Putamen (tissue), 1 donor: ENCODE measurements at regions not wholly inside any gene's neighbourhood (a gene's known extent, or its start where the extent isn't known, plus 50 kb on each side); places are given as distances from the start of the nearest gene placed in this dataset.
A peak's percentile ranks its signal among the peaks of the same experiment; 100 is the strongest.
"Not testable (repeated sequence)": the region's sequence is repeated elsewhere in the genome, so short reads cannot be mapped to it uniquely, and the experiment has no call there.

Experiments
- DNase-seq: peaks from one replicate; pipeline ENCODE4 v3.0.0-alpha.2; 2016; ENCODE audit warnings: low spot score

DNA sequence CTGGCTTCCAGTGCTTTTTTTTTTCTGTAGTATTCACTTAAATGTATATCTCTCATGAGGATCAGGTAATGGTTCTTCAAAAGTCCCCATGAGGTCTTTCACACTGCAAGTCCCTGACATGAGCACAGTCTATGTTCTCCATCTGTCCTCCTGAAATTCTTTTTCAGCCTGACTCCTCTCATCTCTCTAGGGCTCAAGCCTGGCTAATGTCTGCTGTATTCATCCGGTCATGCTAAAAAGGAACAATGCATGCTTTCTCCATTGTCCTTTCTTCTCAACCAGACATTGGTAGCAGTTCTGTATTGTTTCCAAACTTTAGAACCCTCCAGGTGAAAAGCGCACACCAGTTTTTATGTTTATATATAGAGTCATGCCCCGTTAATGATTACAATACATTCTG is 368.3 kb upstream of the OLFM3 start:
- DNase-seq, result no peak

DNA sequence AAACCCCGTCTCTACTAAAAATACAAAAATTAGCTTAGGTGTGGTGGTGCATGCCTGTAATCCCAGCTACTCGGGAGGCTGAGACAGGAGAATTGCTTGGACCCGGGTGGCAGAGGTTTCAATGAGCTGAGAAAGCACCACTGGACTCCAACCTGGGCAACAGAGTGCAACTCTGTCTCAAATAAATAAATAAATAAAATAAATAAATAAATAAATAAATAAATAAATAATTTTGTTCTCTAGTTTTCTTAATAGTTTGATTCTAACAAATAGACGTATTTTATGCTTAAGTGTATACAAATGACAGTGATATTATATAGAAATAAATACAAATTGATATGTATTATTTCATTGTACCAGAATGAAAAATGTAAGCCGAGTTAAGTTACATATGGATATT is 339.9 kb upstream of the OLFM3 start:
- DNase-seq, result no peak

DNA sequence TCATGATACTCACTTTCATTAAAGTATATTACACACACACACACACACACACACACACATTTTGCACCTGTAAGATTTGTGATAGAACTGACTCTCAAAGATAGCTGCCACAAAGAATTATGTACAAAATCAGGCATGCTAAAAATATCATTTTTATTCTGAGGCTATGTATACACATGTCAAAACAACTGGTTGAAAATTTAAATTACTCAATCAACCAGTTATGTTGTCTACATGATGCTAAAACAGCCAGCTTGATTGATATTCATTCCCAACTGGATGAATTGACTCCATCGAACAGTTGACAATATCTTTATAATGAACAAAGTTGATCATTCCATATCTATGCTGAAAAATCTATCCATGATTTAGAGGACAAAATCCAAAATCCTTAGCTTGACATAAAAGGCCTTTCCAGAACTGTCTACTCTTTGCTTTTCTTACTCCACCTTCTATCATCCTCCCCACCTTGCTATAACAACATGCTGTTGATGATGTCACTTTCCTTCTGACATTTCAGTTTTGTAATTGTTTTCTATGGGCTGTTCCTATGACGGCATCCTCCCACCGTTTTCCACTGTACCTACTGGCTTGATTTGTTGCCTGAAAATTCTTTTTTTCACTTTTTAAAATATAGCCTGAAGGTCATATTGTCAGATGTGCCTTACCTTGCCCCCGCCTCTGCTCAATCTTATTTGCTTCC is 321.5 kb upstream of the OLFM3 start:
- no peak for DNase-seq

DNA sequence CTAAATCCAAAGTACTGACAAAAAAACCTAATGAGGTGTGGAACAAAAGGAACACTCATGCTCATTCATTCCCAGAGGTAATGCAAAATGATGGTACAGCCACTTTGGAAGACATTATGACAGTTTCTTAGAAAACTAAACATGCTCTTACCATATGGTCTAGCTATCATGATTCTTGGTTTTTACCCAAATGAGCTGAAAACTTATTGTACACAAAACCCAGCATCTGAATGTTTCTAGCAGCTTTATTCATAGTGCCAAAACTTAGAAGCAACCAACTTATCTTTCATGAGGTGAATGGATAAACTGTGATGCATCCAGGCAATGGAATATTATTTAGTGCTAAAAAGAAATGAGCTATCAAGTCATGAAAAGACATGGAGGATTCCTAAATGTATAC is 318.4 kb upstream of the OLFM3 start:
- no peak for DNase-seq

DNA sequence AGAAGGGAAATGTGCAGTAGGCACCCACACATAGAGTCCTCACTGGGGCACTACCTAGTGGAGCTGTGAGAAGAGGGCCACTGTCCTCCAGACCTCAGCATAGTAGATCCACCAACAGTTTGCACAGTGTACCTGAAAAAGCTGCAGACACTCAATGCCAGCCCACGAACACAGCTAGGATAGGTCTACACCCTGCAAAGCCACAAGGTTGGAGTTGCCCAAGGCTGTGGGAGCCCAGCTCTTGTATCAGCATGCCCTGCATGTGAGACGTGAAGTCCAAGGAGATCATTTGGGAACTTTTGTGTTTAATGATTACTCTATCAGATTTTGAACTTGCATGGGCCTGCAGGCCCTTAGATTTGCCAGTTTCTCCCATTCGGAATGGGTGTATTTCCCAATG is 299.4 kb upstream of the OLFM3 start:
- DNase-seq, result no peak

DNA sequence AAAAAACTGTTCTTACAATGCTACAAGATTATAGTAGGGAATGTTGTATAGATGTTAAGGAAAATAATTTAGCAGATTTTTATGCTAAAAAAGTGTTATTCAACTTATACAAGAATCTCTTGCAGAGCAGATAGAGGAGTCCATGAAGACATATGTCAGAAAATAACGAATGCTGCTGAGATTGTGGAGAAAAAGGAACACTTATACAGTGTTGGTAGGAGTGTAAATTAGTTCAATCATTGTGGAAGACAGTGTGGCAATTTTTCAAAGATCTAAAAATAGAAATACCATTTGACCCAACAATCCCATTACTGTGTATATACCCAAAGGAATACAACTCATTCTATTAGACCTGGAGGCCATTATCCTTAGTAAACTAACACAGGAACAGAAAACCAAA is 286.2 kb upstream of the OLFM3 start:
- DNase-seq, result no peak

DNA sequence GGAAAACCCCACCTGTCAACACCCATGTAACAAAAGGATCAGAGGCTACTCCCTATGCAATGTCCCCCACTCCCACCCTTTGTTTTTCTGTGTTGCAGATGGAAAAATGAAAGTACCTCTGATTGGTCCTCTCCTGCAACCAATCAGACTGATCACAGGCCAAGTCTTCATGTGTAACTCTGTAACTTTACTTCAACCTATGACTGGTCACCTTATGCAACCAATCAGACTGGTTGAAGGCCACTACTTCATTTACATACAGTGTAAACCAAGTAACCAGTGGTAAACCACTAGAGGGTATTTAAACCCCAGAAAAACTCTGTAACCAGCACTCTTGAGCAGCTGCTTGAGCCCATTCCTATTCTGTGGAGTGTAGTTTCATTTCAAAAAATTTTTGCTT is 266.3 kb upstream of the OLFM3 start:
- DNase-seq, result no peak

DNA sequence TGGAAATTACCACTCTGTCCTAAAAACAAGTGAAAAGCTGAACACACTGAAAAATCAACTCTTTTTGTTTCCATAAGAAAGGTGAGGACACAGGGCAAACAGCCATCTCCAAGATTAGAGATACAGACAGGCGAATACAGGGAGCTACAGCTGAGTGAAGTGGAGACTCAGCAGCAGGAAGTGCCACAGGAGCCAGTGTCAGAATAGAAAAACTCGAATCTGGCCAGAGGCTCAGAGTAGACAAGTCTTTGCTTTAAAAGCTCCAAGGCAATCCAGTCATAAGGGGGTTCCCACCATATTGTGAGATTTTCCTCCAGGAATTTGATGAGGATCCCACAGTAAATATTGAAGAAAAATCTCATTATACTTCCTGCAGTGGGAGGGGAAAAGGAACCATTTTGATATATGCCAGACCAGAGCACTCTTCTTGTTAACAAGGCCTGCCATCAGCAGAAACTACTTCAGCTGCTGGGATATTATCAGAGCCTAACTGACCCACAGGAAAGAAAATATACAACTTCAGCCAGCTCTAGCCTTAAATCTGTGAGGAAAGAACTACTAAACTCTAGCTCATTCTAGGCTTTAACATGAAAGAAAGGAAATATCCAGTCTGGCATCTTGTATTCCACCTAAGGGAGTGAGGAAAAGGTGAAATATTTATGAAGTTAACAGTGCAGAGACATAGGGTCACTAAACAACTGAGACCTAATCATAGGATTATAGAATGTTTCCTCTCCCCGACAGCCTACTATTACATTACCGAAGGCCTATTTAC is 256.2 kb upstream of the OLFM3 start:
- DNase-seq, result no peak

DNA sequence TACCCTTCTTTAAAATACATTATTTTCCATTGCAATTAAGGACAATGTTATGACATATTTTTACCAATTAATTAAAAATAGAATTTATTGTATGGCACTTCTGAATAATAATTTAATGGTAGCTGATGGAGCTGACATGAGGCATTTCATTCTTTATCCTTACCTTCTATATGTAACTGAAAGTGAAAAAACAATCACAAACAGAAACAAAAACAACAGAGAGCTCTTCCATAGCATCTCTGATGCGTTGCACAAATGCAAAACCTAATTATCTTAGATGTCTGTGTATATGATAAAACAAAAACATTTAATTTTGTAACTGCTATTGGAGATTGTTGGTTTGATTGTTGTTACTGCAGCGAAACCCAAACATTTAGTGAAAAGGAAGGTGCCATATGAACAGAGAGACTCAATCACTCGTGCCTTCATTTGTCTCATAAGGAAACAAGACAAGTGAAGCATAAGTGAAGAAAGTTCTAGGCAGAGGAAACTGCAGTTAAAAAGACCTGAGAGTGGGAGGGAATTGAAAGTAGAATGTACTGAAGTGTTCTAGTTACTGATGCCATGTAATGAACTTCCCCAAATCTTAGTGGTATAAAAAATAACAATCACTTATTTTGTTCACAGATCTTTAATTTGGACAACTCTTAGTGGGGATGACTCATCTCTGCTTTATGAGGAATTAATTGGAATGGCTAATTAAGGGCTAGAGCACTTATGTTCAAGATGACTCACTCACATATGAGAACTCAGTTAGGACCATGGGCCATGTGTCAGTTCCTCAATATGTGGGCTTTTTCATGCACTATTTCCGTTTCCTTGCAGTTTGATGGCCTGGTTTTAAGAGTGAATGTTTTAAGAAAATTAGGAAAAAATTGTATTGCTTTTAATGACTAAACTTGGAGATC is 245.0 kb upstream of the OLFM3 start:
- no peak for DNase-seq

DNA sequence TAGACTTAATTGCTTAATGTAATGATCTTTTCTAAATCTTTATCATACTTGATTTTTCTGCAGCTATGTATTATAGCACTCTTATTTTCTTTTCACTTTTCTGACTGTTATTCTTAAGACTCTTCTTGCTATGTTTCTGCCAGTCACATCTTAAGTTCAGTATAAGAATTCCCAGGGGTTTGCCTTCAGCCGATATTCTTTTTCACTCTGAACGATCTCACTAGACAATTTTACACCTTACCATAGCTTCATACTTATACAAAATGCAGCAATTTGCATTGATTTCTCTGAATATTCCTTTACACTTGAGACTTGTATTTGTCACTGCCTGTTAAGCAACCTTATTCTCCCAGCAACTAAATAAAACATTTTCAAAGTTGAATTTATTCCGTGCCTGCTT is 242.5 kb upstream of the OLFM3 start:
- no peak for DNase-seq

DNA sequence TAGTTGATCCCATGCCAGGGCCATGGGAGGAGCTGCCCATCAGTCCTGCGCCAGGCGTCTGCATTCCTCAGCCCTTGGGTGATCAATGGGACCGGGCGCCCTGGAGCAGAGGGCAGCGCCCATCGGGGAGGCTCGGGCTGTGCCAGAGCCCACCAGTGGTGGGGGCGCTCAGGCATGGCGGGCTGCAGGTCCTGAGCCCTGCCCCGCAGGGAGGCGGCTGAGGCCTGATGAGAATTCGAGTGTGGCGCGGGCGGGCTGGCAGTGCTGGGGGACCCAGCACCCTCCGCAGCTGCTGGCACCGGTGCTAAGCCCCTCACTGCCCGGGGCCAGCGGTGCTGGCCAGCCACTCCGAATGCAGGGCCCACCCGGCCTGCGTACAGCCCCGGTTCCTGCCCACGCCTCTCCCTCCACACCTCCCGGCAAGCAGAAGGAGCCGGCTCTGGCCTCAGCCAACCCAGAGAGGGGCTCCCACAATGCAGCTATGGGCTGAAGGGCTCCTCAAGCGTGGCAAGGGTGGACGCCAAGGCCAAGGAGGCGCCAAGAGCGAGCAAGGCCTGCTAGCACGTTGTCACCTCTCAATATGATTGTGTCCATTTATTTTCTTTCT is 238.1 kb upstream of the OLFM3 start:
- DNase-seq, result no peak

DNA sequence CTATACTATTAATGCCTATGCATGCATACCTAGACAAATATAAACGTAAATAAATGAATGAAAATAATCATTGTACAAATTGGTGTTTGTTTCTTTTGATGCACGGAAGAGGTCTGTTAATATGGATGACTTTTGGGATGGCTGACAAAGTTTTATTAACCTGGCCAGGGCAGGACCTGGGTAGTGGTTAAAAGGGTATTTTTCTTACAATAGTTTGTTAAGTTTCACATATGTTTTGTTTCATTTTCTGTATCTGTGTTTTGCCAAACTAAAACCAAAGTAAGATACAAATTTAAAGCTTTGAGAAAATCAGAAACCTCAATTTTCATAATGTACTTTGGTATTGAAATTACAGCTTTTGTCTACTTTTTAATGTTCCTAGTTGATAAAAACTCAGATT is 222.7 kb upstream of the OLFM3 start:
- DNase-seq, result no peak

DNA sequence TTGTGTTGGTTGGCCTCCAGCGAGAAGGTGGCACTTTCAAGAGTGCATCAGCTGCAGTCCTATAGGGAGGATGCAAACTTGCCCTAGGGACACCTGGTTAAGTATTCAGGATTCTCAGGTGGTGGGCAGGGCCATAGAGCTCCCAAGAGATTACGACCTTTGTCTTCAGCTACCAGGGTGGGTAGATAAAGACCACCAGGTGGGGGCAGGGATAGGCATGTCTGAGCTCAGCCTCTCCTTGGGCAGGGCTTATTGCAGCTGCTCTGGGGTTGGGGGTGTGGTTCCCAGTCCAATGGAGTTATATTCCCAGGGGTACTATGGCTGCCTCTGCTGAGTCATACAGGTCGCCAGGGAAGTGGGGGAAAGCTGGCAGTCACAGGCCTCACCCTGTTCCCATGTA is 214.2 kb upstream of the OLFM3 start:
- DNase-seq, result not testable (repeated sequence)

DNA sequence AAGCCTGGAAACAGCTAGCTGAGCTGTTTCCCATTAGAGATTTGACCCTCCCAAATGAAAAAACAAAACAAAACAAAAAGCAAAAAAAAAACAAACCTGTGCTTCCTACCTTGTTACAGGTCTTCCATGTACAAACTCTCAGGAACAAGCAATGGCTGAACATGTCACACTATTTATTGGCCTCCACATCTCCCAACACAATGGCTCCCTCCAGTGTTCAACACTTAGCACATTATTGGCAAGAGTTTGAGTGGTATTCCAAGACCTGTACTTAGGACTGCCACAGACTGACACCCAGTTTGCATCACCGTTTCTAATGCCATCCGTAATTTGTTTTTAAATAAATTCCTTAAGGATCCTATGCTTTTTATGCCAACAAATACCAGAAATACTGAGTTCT is 195.0 kb upstream of the OLFM3 start:
- DNase-seq, result peak; percentile 14

DNA sequence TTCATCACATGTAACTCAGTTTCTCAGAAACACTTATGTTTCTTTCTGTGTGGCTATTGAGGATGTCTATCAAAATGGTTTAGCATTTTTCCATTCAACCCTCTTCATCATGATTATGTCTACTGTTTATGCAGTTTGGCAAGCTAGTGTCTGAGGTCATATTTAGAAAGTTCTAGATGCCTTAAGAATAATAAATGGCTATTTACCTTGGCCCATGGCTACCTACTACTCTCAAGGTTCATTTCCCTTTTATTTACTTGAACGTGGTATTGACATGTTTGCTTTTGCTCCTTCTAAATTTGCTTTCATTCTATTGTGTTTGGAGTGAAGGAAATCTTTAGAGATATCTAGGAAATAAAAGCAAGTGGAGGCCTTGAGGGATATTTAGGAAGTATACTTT is 193.7 kb upstream of the OLFM3 start:
- DNase-seq, result no peak

DNA sequence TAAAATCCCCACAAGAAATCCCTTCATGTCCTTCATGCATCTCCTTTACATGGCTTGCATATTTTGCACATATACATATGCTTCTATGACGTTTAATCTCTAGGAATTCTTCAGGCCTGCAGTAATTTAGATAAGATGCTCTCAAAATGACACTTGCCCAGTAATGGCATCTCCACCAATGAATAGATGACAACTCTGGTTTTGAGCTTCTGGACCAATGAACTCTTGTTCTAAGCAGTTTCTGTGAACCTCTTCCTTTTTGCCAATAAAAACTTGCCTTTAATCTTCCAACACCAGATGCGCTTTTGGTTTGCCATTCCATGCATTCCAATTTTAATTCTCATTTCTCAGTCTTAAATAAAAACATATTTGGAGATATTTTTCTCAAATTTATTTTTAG is 189.8 kb upstream of the OLFM3 start:
- DNase-seq, result no peak

DNA sequence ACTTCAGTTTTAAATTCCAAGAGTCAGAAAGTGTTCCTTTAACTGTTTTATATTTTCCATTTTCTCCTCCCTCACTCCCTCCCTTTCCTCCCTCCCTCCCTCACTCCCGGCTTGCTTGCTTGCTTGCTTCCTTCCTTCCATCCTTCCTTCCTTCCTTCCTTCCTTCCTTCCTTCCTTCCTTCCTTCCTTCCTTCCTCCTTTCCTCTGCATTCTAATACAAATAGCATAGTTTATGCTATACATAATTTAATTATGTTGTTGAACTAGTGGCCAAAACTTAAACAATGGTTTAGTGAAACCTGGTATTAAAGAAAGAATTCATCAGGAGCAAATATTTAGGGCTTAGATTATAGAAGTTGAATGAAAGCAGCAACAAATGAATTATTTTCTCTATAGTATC is 188.5 kb upstream of the OLFM3 start:
- DNase-seq, result no peak

DNA sequence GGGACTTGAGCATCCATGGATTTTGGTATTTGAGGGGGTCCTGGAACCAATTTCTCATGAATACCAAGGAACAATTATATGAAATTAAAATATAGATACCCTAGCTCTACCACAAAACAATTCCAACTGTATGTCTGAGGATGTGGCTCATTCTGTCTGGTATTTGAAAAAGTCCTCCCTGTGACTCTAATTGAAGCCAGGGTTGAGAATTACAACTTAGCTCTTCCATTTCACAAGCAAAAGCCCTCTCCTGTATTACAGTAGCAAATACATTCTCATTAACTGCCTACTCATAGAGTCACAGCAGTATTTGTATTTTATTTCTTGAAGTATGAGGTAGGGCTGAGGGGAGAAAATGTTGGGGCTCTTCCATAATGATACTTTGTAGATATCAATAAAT is 187.8 kb upstream of the OLFM3 start:
- no peak for DNase-seq

DNA sequence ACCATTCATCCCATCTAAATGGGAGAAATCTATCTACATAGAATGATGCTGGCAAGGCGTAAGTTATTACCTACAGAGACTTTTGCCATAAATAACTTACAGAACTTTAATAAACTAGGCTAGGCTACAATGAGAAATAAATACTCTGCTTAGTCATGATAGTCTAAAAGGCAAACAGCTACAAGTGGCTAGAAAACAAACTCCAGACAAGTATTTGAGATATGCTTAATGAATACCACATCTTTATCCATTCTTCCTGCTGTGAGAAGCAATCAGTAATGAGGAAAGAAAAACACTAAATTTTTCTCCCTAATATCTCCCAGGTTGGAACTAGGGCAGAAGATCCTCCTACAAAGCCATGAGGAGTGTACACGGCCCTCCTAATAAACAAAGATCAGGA is 187.0 kb upstream of the OLFM3 start:
- no peak for DNase-seq

DNA sequence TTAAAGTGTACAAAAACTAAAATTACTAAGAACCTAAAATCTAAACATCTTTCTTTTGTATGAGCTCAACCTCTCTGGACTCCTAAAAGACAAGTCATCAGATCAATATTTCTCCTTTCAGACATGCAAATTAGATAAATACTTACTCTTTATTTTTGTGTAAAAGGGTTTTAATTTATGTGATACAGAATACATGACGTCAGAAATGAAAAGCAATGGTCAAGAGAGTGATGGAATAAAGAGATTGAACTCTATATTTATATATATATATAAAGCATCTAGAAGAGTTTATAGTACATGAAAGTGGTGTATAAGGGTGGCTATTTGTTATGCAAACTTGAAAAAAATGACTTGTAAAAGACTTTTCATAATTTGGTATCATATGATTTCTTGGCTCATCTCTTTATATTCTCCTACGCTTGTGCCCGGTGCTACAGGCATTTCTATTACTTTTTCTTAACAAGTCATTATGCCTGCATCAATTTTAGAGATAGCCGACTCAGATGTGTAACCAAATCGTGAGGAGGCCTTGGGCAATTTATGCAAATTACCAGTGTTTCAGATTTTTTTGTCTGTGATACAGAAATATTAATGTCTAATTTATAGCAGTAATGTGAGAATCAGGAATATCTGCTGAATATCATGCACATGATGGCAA is 186.0 kb upstream of the OLFM3 start:
- DNase-seq, result no peak

DNA sequence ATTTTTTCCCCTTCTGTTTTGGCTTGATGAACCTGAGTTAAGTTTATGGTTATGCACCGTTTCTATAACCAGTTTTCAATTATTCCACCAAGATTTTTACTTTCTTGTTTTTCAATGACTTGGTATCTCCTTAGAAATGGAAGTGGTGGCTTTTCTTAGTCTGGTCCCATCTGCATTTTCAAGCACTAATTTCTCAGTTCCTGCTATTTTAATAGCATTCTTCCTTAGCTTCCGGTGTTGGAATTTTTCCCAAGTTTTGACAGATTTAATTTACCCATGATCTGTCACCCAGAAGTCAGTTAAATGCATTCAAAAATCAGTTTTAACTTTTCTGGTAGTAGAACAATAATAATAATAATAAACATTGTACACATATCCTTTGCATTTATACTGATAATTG is 184.6 kb upstream of the OLFM3 start:
- no peak for DNase-seq

DNA sequence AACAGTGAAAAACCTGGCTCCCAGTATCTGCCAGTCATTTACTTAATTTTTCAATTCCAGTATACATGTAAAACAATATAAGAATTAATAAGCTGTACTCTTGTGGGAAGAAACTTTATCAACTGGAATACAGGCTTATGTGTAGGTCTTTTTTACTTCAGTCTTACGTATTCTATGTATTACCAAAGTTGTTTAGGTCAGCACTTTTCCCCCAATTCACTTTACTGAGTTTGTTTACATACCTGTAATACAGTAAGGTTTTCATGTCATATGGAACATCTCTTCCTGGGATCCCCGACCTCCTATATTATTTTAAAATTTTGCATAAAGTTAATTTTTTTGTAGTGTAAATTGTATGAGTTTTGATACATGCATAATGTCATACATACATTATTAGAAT is 181.8 kb upstream of the OLFM3 start:
- DNase-seq, result no peak
